Tibial artery (tissue), 4 donors: ENCODE measurements at regions not wholly inside any gene's neighbourhood (a gene's known extent, or its start where the extent isn't known, plus 50 kb on each side); places are given as distances from the start of the nearest gene placed in this dataset.
"Not testable (repeated sequence)": the region's sequence is repeated elsewhere in the genome, so short reads cannot be mapped to it uniquely, and the experiment has no call there.

Experiments used
- DNase-seq, 2 donors: peaks; one replicate each; pipeline ENCODE4 v3.0.0-alpha.2; 2019
- H3K27ac ChIP-seq, 2 donors: fragments of 200-600 bp; sonication (generic) in 1 of 2; 1 replicate in 1 of 2; 2 replicates in 1 of 2; pipeline ENCODE4 v1.5.1; 2018 to 2019; ENCODE audit warnings: mild to moderate bottlenecking in 1 of 2
- H3K27me3 ChIP-seq, 2 donors: fragments of 200-600 bp; sonication (generic) in 1 of 2; one replicate each; pipeline versions ENCODE4 v1.5.1 to v1.6.0; 2016 to 2019
- H3K36me3 ChIP-seq, 3 donors: fragments of 200-600 bp; sonication (generic) in 2 of 3; one replicate each; pipeline ENCODE4 v1.5.1; 2016 to 2019; ENCODE audit warnings: mild to moderate bottlenecking in 2 of 3
- H3K4me1 ChIP-seq, 4 donors: fragments of 200-600 bp; sonication (generic) in 2 of 4; 1 replicate in 3 of 4; 2 replicates in 1 of 4; pipeline ENCODE4 v1.5.1; 2016 to 2019
- H3K4me3 ChIP-seq, 2 donors: fragments of 200-600 bp; sonication (generic) in 1 of 2; 1 replicate in 1 of 2; 2 replicates in 1 of 2; pipeline ENCODE4 v1.5.1; 2018 to 2019; ENCODE audit warnings: mild to moderate bottlenecking in 2 of 2
- H3K9me3 ChIP-seq, 3 donors: fragments of 200-600 bp; sonication (generic) in 1 of 3; one replicate each; pipeline ENCODE4 v1.5.1; 2016 to 2019
- intact Hi-C: fragments of 100-400 bp; cut with DNase I; formaldehyde crosslinking; loops from one replicate; pipeline ENCODE4 v1.15.0; 2023; ENCODE audit warnings: low total_unique reads
- TF ChIP-seq, protein P1 (sequence below), 2 experiments: fragments of 200-600 bp in 1 of 2; fragments of 450-650 bp in 1 of 2; IDR thresholded peaks; one replicate each; pipeline ENCODE4 v1.5.1; 2017 to 2019; ENCODE audit warnings: antibody characterized with exemption in 2 of 2, mild to moderate bottlenecking in 1 of 2, moderate library complexity in 1 of 2

DNA sequence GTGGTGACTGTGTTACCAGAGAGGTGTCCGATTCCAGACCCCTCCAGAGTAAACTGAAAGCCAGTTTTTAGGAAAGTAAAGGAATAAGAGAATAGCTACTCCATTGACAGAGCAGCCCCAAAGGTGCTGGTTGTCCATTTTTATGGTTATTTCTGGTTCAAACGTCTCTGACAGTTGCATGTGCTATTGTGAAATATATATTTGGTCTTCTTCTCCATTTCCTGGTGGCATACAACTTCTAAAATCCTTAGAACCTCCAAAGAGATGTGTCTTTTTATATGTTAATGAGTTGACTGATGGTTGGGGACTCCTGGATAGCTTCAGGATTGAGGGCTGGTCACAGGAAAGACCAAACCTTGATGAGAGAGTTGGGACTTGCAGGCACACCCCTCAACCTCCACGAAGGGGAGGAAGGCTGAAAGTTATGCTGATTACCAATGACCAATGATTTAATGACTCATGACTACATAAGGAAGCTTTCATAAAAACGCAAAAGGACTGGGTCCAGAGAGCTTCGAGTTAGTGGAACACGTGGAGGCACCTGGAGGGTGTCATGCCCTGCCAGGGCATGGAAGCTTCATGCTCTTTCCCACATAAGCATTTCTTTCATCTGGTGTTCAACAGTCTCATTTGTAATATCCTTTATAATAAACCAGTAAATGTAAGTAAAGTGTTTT, 100.7 kb downstream of the SLC16A1 start:
- peaks cover 0 to 24% of the 10 kb centered on the region in 2 donors for H3K27me3 ChIP-seq
- no peak overlapping the region for H3K27ac ChIP-seq
- TF ChIP-seq, protein P1, sequence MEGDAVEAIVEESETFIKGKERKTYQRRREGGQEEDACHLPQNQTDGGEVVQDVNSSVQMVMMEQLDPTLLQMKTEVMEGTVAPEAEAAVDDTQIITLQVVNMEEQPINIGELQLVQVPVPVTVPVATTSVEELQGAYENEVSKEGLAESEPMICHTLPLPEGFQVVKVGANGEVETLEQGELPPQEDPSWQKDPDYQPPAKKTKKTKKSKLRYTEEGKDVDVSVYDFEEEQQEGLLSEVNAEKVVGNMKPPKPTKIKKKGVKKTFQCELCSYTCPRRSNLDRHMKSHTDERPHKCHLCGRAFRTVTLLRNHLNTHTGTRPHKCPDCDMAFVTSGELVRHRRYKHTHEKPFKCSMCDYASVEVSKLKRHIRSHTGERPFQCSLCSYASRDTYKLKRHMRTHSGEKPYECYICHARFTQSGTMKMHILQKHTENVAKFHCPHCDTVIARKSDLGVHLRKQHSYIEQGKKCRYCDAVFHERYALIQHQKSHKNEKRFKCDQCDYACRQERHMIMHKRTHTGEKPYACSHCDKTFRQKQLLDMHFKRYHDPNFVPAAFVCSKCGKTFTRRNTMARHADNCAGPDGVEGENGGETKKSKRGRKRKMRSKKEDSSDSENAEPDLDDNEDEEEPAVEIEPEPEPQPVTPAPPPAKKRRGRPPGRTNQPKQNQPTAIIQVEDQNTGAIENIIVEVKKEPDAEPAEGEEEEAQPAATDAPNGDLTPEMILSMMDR (IDR thresholded peaks at IDR 0.05): no peak
- no peak for DNase-seq
- no peak overlapping the region for H3K4me3 ChIP-seq
- H3K4me1 ChIP-seq: peaks cover 0 to 8% (median 3%) of the 10 kb centered on the region in 4 donors
- no peaks in the 10 kb centered on the region for H3K9me3 ChIP-seq
- intact Hi-C loops: no loop called here
- H3K36me3 ChIP-seq: no peaks in the 10 kb centered on the region

DNA sequence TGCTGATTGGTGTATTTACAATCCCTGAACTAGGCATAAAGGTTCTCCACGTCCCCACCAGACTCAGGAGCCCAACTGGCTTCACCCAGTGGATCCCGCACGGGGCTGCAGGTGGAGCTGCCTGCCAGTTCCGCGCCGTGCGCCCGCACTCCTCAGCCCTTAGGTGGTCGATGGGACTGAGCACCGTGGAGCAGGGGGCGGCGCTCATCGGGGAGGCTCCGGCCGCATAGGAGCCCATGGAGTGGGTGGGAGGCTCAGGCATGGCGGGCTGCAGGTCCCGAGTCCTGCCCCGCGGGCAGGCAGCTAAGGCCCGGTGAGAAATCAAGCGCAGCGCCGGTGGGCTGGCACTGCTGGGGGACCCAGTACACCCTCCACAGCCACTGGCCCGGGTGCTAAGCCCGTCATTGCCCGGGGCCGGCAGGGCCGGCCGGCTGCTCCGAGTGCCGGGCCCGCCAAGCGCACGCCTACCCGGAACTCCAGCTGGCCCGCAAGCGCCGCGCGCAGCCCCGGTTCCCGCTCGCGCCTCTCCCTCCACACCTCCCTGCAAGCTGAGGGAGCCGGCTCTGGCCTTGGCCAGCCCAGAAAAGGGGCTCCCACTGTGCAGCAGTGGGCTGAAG, 101.5 kb downstream of the SLC16A1 start:
- Histone ChIP-seq H3K4me3 (peak overlapping the region; percentile 22 to 25), H3K4me1 (peaks cover 0 to 16% (median 7%) of the 10 kb centered on the region in 4 donors), H3K27me3 (peaks cover 0 to 32% of the 10 kb centered on the region in 2 donors)
- intact Hi-C loops, H3K27ac ChIP-seq, DNase-seq, H3K9me3 ChIP-seq, H3K36me3 ChIP-seq: not testable (repeated sequence)

DNA sequence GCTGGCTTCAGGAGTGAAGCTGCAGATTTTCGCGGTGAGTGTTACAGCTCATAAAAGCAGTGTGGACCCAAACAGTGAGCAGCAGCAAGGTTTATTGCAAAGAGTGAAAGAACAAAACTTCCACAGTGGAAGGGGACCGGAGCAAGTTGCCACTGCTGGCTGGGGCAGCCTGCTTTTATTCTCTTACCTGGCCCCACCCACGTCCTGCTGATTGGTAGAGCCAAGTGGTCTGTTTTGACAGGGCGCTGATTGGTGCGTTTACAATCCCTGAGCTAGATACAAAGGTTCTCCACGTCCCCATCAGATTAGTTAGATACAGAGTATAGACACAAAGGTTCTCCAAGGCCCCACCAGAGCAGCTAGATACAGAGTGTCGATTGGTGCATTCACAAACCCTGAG, 102.1 kb downstream of the SLC16A1 start:
- intact Hi-C loops, DNase-seq, H3K4me3 ChIP-seq, H3K9me3 ChIP-seq, H3K36me3 ChIP-seq, H3K27ac ChIP-seq: not testable (repeated sequence)
- Histone ChIP-seq H3K27me3 (peaks cover 0 to 37% of the 10 kb centered on the region in 2 donors), H3K4me1 (peaks cover 0 to 18% (median 8%) of the 10 kb centered on the region in 4 donors)

DNA sequence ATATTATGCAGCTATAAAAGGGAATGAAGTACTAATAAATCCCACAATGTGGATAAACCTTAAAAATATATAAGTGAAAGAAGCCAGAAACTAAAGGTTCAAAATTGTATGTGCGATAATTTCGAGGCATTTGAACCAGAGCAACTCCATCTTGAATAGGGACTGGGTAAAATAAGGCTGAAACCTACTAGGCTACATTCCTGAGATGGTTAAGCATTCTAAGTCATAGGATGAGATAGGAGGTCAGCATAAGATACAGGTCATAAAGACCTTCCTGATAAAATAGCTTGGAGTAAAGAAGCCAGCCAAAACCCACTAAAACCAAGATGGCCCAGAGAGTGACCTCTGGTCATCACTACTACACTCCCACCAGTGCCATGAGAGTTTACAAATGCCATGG, 103.1 kb downstream of the SLC16A1 start:
- TF ChIP-seq, protein P1 (IDR thresholded peaks at IDR 0.05): no peak
- H3K27ac ChIP-seq: no peak overlapping the region
- intact Hi-C loops: no loop called here

DNA sequence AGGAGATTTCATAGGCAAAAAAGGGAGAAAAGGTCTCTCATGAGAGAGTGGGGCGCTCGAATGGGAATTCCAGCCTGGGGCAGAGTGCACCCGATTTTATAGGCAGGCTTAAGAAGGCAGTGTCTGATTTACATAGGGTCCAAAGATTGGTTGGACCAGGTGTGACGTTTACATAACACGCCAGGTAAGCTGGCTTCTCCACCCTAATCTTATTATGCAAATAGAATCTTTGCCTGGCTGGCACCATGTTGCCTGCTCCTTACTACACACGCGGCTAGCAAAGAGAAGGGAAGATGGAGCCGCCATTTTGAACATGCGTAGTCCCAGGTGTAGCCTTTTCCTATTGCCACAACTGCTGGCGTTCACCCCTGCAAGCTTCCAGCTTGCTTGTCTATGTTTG, 103.7 kb downstream of the SLC16A1 start:
- no peak for DNase-seq
- TF ChIP-seq, protein P1 (IDR thresholded peaks at IDR 0.05): no peak
- H3K36me3 ChIP-seq: no peaks in the 10 kb centered on the region
- peaks cover 0 to 18% (median 8%) of the 10 kb centered on the region in 4 donors for H3K4me1 ChIP-seq
- no peak overlapping the region for H3K4me3 ChIP-seq
- H3K27ac ChIP-seq: no peak overlapping the region
- intact Hi-C loops: no loop called here
- no peaks in the 10 kb centered on the region for H3K9me3 ChIP-seq
- H3K27me3 ChIP-seq: peaks cover 0 to 37% of the 10 kb centered on the region in 2 donors

More for the DNA sequence above, 103.1 kb downstream of the SLC16A1 start:
- Histone ChIP-seq H3K36me3 (no peaks in the 10 kb centered on the region), H3K9me3 (no peaks in the 10 kb centered on the region), H3K4me3 (no peak overlapping the region), H3K4me1 (peaks cover 0 to 18% (median 8%) of the 10 kb centered on the region in 4 donors), H3K27me3 (peaks cover 0 to 37% of the 10 kb centered on the region in 2 donors)
- no peak for DNase-seq

DNA sequence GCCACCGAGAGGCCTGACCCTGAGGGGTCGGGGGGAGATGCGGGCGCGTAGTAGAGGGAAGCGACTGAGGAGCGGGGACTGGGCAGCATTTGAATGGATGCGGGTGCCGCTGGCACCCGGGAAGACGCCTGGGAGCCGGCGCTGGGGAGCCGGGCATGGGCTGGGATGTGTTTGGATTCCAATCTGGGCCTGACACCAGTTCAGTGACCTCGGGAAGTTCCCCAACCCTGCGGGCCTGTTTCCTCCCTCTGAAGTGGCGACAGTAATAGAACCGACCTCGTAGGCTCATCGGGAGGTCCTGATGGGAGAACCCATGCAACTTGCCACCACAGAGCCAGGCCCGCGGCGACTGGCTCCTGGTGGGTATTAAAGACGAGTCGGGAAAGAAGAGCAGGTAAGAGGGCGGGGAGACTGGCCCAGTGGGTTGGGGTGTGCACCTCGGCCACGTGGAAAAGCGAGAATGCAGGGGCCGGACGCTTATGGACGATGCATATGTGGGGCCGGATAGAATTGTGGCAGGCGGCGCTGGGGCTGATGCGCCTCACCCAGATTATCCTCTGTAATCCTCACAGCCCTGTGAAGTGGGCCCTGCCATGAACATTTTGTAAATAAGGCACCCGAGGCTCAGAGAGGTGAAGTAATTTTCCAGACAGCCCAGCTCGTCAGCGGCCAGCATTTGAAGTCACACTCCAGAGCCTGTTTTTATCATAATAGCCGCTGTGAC, 105.8 kb downstream of the SLC16A1 start:
- Histone ChIP-seq H3K36me3 (no peaks in the 10 kb centered on the region), H3K27ac (no peak overlapping the region), H3K4me3 (peak overlapping the region; percentile 31 to 37), H3K4me1 (peaks cover 0 to 18% (median 8%) of the 10 kb centered on the region in 4 donors), H3K27me3 (peaks cover 0 to 37% of the 10 kb centered on the region in 2 donors), H3K9me3 (no peaks in the 10 kb centered on the region)
- DNase-seq: no peak
- TF ChIP-seq, protein P1 (IDR thresholded peaks at IDR 0.05): no peak
- intact Hi-C loops: no loop called here
